Esophagus muscularis mucosa (tissue), 4 donors: ENCODE measurements at regions not wholly inside any gene's neighbourhood (a gene's known extent, or its start where the extent isn't known, plus 50 kb on each side); places are given as distances from the start of the nearest gene placed in this dataset.

Experiments used
- DNase-seq: peaks from one replicate; pipeline ENCODE4 v3.0.0-alpha.2; 2017; ENCODE audit errors: extremely low spot score
- H3K27ac ChIP-seq, 4 donors: fragments of 200-600 bp; sonication (generic); replicated peaks in 1 of 4; 1 replicate in 3 of 4; 2 replicates in 1 of 4; pipeline ENCODE4 v1.5.1; 2016 to 2019; ENCODE audit warnings: mild to moderate bottlenecking in 1 of 4
- H3K27me3 ChIP-seq, 4 donors: fragments of 200-600 bp; sonication (generic); one replicate each; pipeline versions ENCODE4 v1.5.1 to v1.6.0; 2016 to 2019
- H3K36me3 ChIP-seq, 4 donors: fragments of 200-600 bp; sonication (generic); one replicate each; pipeline ENCODE4 v1.5.1; 2016 to 2019
- H3K4me1 ChIP-seq, 4 donors: fragments of 200-600 bp; sonication (generic); one replicate each; pipeline ENCODE4 v1.5.1; 2016 to 2019
- H3K4me3 ChIP-seq, 4 donors: fragments of 200-600 bp; sonication (generic); 1 replicate in 2 of 4; 2 replicates in 2 of 4; pipeline ENCODE4 v1.5.1; 2016 to 2019; ENCODE audit warnings: mild to moderate bottlenecking in 4 of 4, moderate library complexity in 1 of 4
- H3K9me3 ChIP-seq, 4 donors: fragments of 200-600 bp; sonication (generic); 1 replicate in 3 of 4; 2 replicates in 1 of 4; pipeline ENCODE4 v1.5.1; 2016 to 2019
- EP300 ChIP-seq: sonication (generic); formaldehyde crosslinking; IDR thresholded peaks from one replicate; pipeline ENCODE4 v1.6.1; 2017; ENCODE audit warnings: antibody characterized with exemption
- POLR2A ChIP-seq: fragments of 450-650 bp; IDR thresholded peaks from one replicate; pipeline ENCODE4 v1.6.1; 2017; ENCODE audit warnings: antibody characterized with exemption, moderate library complexity, mild to moderate bottlenecking, low read depth
- POLR2AphosphoS5 ChIP-seq, 2 donors: sonication (generic); formaldehyde crosslinking; IDR thresholded peaks; one replicate each; pipeline ENCODE4 v1.6.1; 2017; ENCODE audit warnings: antibody characterized with exemption in 2 of 2
- WGBS: methylation state at CpG from one replicate; pipeline ENCODE4 v1.1.5; 2018; 5-methylcytosine and 5-hydroxymethylcytosine counted together
- intact Hi-C: fragments of 100-400 bp; cut with DNase I; formaldehyde crosslinking; loops from one replicate; pipeline ENCODE4 v1.15.1; 2023
- TF ChIP-seq, protein P1 (sequence below), 3 experiments: fragments of 200-600 bp in 2 of 3; fragments of 450-650 bp in 1 of 3; sonication (generic) in 2 of 3; IDR thresholded peaks; one replicate each; pipeline ENCODE4 v1.5.1; 2017 to 2019; ENCODE audit warnings: antibody characterized with exemption in 3 of 3, mild to moderate bottlenecking in 2 of 3, moderate library complexity in 1 of 3

DNA sequence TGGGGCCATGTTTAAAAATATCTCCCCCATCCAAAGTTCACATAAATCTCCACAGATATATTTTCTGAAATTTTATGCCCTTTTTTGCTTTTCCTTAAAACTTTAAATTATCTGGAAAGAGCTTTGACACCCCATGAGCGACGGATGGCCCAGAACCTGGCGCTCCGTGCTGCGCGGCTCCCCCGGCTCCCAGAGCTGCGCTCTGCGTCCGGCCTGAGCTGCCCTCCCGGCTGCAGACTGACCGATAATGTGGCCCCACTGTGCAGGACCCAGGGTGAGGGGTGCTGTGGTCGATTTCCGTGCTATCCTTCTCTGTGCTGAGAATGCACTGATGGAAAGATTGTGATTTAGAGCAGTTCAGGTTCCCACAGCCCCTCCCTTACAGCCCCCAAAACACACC lies 292.3 kb upstream of the IRX4 start:
- WGBS = 90% methylated on average over 14 of the region's 14 CpGs
- no peaks in the 10 kb centered on the region for H3K9me3 ChIP-seq
- no peak for DNase-seq
- H3K27me3 ChIP-seq = peaks cover 0 to 67% (median 0%) of the 10 kb centered on the region in 4 donors
- H3K4me1 ChIP-seq = no peaks in the 10 kb centered on the region
- no peak overlapping the region for H3K4me3 ChIP-seq
- no peak overlapping the region for H3K27ac ChIP-seq
- TF ChIP-seq EP300 (no peak), POLR2AphosphoS5 (IDR thresholded peaks at IDR 0.05) (no peak), POLR2A (no peak)
- TF ChIP-seq, protein P1, sequence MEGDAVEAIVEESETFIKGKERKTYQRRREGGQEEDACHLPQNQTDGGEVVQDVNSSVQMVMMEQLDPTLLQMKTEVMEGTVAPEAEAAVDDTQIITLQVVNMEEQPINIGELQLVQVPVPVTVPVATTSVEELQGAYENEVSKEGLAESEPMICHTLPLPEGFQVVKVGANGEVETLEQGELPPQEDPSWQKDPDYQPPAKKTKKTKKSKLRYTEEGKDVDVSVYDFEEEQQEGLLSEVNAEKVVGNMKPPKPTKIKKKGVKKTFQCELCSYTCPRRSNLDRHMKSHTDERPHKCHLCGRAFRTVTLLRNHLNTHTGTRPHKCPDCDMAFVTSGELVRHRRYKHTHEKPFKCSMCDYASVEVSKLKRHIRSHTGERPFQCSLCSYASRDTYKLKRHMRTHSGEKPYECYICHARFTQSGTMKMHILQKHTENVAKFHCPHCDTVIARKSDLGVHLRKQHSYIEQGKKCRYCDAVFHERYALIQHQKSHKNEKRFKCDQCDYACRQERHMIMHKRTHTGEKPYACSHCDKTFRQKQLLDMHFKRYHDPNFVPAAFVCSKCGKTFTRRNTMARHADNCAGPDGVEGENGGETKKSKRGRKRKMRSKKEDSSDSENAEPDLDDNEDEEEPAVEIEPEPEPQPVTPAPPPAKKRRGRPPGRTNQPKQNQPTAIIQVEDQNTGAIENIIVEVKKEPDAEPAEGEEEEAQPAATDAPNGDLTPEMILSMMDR (IDR thresholded peaks at IDR 0.05) = no peak
- intact Hi-C loops = no loop called here
- no peaks in the 10 kb centered on the region for H3K36me3 ChIP-seq

DNA sequence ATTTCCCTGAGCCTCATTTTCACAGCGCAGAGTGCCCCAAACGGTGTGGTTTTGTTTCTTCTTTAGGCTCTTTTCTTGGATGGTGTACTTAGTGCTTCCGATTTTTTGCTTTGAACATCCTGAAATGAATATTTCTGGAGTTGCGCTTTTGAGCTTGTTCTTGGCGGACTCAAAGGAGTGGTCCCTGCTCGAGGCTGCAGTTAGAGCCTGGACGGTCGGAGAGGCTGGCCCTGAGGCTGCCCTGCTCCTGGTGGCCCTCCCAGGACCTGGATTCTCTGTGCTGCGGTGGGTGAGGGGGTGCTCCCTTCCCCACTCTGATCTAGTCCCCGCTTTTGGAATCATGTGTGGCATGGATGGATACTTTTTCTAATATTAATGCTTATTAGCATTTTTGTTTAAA lies 291.8 kb upstream of the IRX4 start:
- peaks cover 0 to 72% (median 0%) of the 10 kb centered on the region in 4 donors for H3K27me3 ChIP-seq
- H3K36me3 ChIP-seq = no peaks in the 10 kb centered on the region
- H3K4me1 ChIP-seq = no peaks in the 10 kb centered on the region
- H3K4me3 ChIP-seq = no peak overlapping the region
- intact Hi-C loops = no loop called here
- WGBS = 87% methylated on average over 10 of the region's 10 CpGs
- TF ChIP-seq POLR2AphosphoS5 (IDR thresholded peaks at IDR 0.05) (no peak), POLR2A (no peak), EP300 (no peak)
- TF ChIP-seq, protein P1 (IDR thresholded peaks at IDR 0.05) = no peak
- no peak for DNase-seq
- no peaks in the 10 kb centered on the region for H3K9me3 ChIP-seq
- no peak overlapping the region for H3K27ac ChIP-seq

DNA sequence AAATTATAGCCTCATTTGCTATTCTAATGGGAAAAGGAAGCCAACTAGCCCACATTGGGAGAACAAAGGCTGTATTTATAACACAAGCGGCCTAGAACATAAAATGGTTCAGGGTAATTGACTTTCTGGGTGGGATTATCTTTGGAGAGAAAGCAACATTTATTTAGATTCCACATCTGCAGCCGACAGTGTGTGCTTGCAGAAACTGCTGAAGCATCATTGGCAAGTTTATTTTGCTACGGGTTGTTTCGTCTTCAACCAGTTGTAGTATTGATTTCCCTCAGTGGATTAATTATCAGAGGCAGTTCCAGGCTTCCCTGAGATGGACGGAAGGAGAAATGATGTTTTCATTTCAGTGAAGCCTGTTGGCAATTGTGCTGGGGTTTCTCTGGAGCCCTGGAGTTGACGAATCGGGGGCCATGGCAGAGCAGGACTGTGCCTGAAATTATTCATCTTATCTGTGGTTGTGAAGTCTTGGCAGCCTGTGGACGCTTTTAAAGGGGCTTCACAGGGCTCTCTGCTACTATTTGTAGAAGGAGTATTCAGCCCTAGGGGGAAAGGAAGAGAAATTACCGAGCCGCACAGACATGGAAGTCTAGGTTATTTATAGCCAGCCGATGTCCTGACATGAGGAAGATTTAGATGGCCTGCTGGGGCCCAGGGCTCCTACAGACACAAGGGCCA lies 290.6 kb upstream of the IRX4 start:
- intact Hi-C loops = no loop called here
- H3K9me3 ChIP-seq = no peaks in the 10 kb centered on the region
- no peak for DNase-seq
- H3K4me1 ChIP-seq = no peaks in the 10 kb centered on the region
- no peak for TF ChIP-seq POLR2AphosphoS5 (IDR thresholded peaks at IDR 0.05)
- no peak for TF ChIP-seq EP300
- TF ChIP-seq, protein P1 (IDR thresholded peaks at IDR 0.05) = no peak
- no peak for TF ChIP-seq POLR2A
- 21% methylated on average over 11 of the region's 11 CpGs for WGBS
- H3K27me3 ChIP-seq = peaks cover 0 to 68% (median 0%) of the 10 kb centered on the region in 4 donors
- no peaks in the 10 kb centered on the region for H3K36me3 ChIP-seq
- no peak overlapping the region for H3K4me3 ChIP-seq
- H3K27ac ChIP-seq = no peak overlapping the region

DNA sequence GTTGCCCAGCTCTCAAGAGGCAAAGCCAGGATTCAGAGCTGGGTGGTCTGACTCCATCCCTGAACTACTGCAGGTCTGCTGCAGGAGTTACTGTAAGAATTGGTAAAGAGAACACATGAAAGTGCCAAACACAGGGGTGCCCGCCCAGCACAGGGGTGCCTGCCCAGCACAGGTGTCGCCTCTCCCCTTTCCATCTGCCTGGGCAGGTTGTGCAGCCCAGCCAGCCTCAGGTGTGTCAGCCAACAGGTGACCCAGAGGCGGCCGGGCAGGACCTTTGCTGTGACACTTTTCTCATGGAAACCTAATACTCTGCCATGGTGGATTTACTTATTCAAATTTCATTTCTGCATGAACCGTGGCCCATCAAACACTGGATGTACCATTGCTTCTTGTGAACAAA lies 289.7 kb upstream of the IRX4 start:
- peaks cover 0 to 62% (median 0%) of the 10 kb centered on the region in 4 donors for H3K27me3 ChIP-seq
- H3K27ac ChIP-seq = no peak overlapping the region
- intact Hi-C loops = no loop called here
- H3K4me1 ChIP-seq = no peaks in the 10 kb centered on the region
- H3K9me3 ChIP-seq = no peaks in the 10 kb centered on the region
- TF ChIP-seq POLR2A (no peak), EP300 (no peak), POLR2AphosphoS5 (IDR thresholded peaks at IDR 0.05) (no peak)
- 76% methylated on average over 5 of the region's 5 CpGs for WGBS
- DNase-seq = no peak
- no peaks in the 10 kb centered on the region for H3K36me3 ChIP-seq
- no peak overlapping the region for H3K4me3 ChIP-seq

DNA sequence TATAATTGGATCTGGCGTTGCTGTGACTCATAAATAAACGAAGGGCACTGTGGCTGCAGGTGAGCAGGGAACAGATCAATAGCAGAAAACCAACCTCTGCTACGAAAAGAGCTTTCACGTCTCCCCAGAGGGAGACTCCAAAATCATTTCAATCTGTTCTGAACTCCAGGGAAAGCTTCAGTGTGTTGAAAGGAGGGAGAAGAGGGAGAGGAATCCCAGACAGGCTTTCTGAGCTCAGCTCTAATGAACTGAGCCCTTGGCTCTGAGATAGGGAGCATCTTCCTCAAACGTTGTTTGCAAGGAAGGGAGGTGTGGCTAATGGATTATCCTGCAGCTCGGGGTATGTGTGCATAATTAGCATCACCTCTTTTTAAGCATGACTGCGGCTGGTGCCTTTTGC lies 288.0 kb upstream of the IRX4 start:
- DNase-seq = no peak
- 39% methylated on average over 7 of the region's 7 CpGs for WGBS

More for the DNA sequence above, 288.0 kb upstream of the IRX4 start:
- H3K4me1 ChIP-seq = no peaks in the 10 kb centered on the region
- no peaks in the 10 kb centered on the region for H3K36me3 ChIP-seq
- H3K9me3 ChIP-seq = no peaks in the 10 kb centered on the region
- H3K27ac ChIP-seq = no peak overlapping the region
- TF ChIP-seq POLR2A = no peak
- TF ChIP-seq POLR2AphosphoS5 (IDR thresholded peaks at IDR 0.05) = no peak
- TF ChIP-seq, protein P1 (IDR thresholded peaks at IDR 0.05) = no peak
- no peak for TF ChIP-seq EP300
- intact Hi-C loops = no loop called here
- no peak overlapping the region for H3K4me3 ChIP-seq
- peaks cover 0 to 63% (median 0%) of the 10 kb centered on the region in 4 donors for H3K27me3 ChIP-seq
